Vagina (tissue), 2 donors: ENCODE measurements at regions not wholly inside any gene's neighbourhood (a gene's known extent, or its start where the extent isn't known, plus 50 kb on each side); places are given as distances from the start of the nearest gene placed in this dataset.

Source experiments
- DNase-seq, 2 donors: peaks; one replicate each; pipeline ENCODE4 v3.0.0-alpha.2; 2017; ENCODE audit errors: extremely low spot score in 2 of 2
- H3K27ac ChIP-seq: fragments of 200-600 bp; sonication (generic); one replicate; pipeline ENCODE4 v1.5.1; 2019
- H3K27me3 ChIP-seq: fragments of 200-600 bp; sonication (generic); one replicate; pipeline ENCODE4 v1.5.1; 2019
- H3K36me3 ChIP-seq, 2 donors: fragments of 200-600 bp; sonication (generic); one replicate each; pipeline ENCODE4 v1.5.1; 2017 to 2019
- H3K4me1 ChIP-seq: fragments of 200-600 bp; sonication (generic); one replicate; pipeline ENCODE4 v1.5.1; 2019
- H3K4me3 ChIP-seq, 2 donors: fragments of 200-600 bp; sonication (generic); 1 replicate in 1 of 2; 2 replicates in 1 of 2; pipeline ENCODE4 v1.5.1; 2016 to 2019
- H3K9me3 ChIP-seq: fragments of 200-600 bp; sonication (generic); one replicate; pipeline ENCODE4 v1.5.1; 2019
- POLR2A ChIP-seq, 2 donors: fragments of 450-650 bp; IDR thresholded peaks; one replicate each; pipeline ENCODE4 v1.6.1; 2017; ENCODE audit warnings: antibody characterized with exemption in 2 of 2, mild to moderate bottlenecking in 2 of 2, moderate library complexity in 2 of 2
- POLR2AphosphoS5 ChIP-seq, 2 donors: sonication (generic); formaldehyde crosslinking; IDR thresholded peaks; one replicate each; pipeline ENCODE4 v1.9.0; 2017; ENCODE audit warnings: antibody characterized with exemption in 2 of 2, mild to moderate bottlenecking in 2 of 2, low read depth in 1 of 2; ENCODE audit not compliant: insufficient read depth in 1 of 2
- intact Hi-C: fragments of 100-400 bp; cut with DNase I; formaldehyde crosslinking; loops from one replicate; pipeline ENCODE4 v1.15.1; 2023
- TF ChIP-seq, protein P1 (sequence below), 3 experiments: fragments of 450-650 bp in 2 of 3; fragments of 200-600 bp in 1 of 3; sonication (generic) in 1 of 3; IDR thresholded peaks; one replicate each; pipeline ENCODE4 v1.5.1; 2017 to 2019; ENCODE audit warnings: antibody characterized with exemption in 3 of 3, mild to moderate bottlenecking in 2 of 3, moderate library complexity in 2 of 3

DNA sequence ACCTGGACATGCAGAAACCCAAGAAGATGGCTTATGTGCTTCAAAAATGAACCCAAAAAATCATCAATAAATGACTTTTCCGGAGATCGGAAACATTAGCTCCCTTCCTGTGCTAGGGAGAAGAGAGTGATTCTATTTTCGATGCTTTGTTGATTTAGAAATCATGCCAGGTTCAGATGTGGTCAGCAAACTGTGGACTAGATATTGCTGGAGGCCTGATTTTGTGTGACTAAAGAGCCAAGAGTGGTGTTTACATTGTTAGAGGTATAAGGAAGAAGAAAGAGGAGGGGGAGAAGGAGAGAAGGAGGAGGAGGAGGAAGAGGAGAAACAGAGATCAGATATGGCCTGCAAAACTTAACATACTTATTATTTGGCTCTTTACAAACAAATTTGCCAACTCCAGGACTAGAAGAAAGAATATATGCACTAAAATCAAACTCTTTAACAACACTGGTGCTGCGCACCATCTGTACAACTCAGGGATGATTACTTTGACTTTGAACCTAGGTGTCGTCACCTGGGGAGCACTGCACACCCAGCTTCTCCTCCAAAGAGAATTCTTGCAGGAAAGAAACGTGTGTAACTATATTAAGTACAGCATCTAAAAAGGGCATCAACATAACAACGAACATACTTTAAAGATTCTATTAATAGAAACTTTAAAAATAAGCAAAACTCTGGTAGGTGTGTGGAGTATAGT, 664.9 kb upstream of the LCORL start:
- Histone ChIP-seq H3K27me3 (no peaks in the 10 kb centered on the region), H3K36me3 (no peaks in the 10 kb centered on the region), H3K4me3 (no peak overlapping the region), H3K27ac (no peak overlapping the region), H3K9me3 (no peaks in the 10 kb centered on the region), H3K4me1 (no peaks in the 10 kb centered on the region)
- intact Hi-C loops = no loop called here
- DNase-seq = no peak
- TF ChIP-seq POLR2AphosphoS5 (IDR thresholded peaks at IDR 0.05; ENCODE audit: insufficient read depth in 1 of 2, low read depth in 1 of 2) (no peak), POLR2A (IDR thresholded peaks at IDR 0.05) (no peak)
- TF ChIP-seq, protein P1, sequence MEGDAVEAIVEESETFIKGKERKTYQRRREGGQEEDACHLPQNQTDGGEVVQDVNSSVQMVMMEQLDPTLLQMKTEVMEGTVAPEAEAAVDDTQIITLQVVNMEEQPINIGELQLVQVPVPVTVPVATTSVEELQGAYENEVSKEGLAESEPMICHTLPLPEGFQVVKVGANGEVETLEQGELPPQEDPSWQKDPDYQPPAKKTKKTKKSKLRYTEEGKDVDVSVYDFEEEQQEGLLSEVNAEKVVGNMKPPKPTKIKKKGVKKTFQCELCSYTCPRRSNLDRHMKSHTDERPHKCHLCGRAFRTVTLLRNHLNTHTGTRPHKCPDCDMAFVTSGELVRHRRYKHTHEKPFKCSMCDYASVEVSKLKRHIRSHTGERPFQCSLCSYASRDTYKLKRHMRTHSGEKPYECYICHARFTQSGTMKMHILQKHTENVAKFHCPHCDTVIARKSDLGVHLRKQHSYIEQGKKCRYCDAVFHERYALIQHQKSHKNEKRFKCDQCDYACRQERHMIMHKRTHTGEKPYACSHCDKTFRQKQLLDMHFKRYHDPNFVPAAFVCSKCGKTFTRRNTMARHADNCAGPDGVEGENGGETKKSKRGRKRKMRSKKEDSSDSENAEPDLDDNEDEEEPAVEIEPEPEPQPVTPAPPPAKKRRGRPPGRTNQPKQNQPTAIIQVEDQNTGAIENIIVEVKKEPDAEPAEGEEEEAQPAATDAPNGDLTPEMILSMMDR (IDR thresholded peaks at IDR 0.05) = no peak

DNA sequence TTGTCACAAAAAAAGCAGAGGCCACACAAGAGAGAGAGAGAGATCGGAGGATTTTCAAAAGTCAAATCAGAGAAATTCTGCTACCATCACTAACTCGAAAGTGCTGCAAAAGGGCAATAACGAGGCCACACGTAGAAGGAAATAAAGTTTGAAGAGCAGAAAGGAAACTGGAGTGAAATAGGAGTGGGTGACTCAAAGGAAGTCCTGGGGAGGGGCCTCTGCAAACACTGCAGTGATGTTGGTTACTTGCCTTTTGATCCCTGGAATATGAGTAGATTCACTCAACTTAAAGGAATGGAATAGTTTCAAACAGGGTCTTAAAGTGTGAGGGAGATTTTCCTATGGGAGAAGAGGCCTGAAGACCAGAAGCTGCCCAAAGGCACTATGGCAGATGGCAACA, 663.4 kb upstream of the LCORL start:
- Histone ChIP-seq H3K9me3 (no peaks in the 10 kb centered on the region), H3K36me3 (no peaks in the 10 kb centered on the region), H3K4me1 (no peaks in the 10 kb centered on the region), H3K27me3 (no peaks in the 10 kb centered on the region), H3K4me3 (no peak overlapping the region), H3K27ac (no peak overlapping the region)
- no peak for DNase-seq
- TF ChIP-seq, protein P1 (IDR thresholded peaks at IDR 0.05) = no peak
- TF ChIP-seq POLR2AphosphoS5 (IDR thresholded peaks at IDR 0.05; ENCODE audit: insufficient read depth in 1 of 2, low read depth in 1 of 2) (no peak), POLR2A (IDR thresholded peaks at IDR 0.05) (no peak)
- intact Hi-C loops = no loop called here

DNA sequence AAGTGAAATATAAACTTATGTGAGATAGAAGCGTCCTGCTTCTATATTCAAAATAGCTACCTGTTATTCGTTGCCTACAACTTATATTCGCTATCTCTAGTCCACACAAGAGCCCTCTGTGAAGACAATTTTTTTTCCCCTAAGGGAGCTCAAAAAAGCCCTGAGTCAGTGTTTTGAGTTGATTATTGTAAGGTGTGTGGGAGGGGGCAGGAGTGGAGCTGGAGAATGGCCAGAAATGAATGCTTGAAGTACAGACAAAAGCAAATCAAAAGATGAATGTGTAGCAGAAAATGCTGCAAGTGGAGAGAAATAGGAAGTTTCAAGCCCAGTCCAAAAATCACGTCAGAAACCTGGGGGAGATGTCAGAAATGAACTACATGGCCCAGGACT, 655.0 kb upstream of the LCORL start:
- DNase-seq = no peak
- H3K36me3 ChIP-seq = no peaks in the 10 kb centered on the region
- TF ChIP-seq POLR2A (IDR thresholded peaks at IDR 0.05) = no peak
- H3K27ac ChIP-seq = no peak overlapping the region
- H3K4me3 ChIP-seq = no peak overlapping the region
- H3K27me3 ChIP-seq = no peaks in the 10 kb centered on the region
- H3K4me1 ChIP-seq = no peaks in the 10 kb centered on the region
- intact Hi-C loops = no loop called here
- no peaks in the 10 kb centered on the region for H3K9me3 ChIP-seq

DNA sequence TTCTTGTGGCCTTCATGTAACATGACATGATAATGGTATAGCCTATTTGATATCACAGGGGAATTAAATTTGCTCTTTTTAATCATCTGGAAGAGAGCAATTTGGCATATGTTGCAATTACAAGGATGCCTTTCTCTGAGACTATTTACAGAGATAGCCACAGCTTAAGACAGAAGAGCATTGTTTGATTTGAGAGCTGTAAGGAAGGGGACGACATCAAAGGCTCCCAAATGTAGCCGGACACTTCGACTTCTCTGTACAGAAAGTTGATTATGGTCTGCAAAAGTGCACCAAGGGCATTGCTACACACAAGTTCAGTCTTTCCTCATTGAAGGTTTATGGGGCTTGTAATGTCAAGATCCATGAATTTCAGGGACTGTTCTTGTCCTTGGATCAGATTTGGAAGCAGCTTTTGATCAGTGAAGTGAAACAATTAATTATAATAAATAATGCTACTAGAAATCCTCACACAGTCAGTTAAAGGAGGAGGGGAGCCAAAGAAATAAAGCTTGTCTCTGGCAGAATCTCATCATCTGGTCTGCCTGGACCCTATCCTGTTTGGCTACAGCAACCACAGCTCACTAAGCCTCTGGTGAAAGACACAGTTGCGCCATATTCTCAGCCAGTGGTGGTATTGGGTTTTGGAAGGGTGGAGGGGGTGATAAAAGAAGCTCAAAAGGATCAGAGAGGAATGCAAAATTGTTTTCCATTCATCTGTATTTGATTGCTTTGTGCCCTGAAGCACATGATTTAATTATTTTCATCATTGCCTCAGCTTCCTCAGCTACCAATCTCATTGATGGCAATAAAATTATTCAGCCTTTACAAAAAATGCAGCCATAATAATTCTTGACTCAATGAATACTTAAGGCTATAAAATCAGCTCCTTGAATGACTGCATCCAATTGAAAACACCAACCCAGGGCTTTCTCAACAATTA, 654.3 kb upstream of the LCORL start:
- H3K9me3 ChIP-seq = no peaks in the 10 kb centered on the region
- no peak overlapping the region for H3K27ac ChIP-seq
- intact Hi-C loops = no loop called here
- no peak for TF ChIP-seq POLR2AphosphoS5 (IDR thresholded peaks at IDR 0.05; ENCODE audit: insufficient read depth in 1 of 2, low read depth in 1 of 2)
- TF ChIP-seq, protein P1 (IDR thresholded peaks at IDR 0.05) = no peak
- no peak for TF ChIP-seq POLR2A (IDR thresholded peaks at IDR 0.05)
- H3K36me3 ChIP-seq = no peaks in the 10 kb centered on the region
- no peaks in the 10 kb centered on the region for H3K4me1 ChIP-seq
- H3K27me3 ChIP-seq = no peaks in the 10 kb centered on the region
- H3K4me3 ChIP-seq = no peak overlapping the region
- no peak for DNase-seq

DNA sequence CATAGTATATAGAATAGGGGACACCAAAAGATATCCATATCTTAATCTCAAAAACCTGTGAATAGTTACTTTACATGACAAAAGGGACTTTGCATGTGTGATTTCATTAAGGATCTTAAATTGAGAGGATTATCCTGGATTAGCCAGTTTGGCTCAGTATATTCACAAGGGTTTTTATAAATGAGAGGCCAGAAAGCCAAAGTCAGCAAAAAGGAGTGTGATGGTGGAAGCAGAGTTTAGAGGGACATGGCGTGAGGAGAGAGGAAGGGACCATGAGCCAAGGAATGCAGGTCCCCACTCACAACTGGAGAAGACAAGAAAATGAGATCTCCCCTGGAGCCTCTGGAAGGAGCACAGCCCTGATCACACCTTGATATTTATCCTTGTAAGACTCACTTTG, 648.5 kb upstream of the LCORL start:
- no peak overlapping the region for H3K4me3 ChIP-seq
- no peak for DNase-seq

More for the DNA sequence above, 648.5 kb upstream of the LCORL start:
- Histone ChIP-seq H3K27me3 (no peaks in the 10 kb centered on the region), H3K4me1 (no peaks in the 10 kb centered on the region), H3K27ac (no peak overlapping the region), H3K36me3 (no peaks in the 10 kb centered on the region), H3K9me3 (no peaks in the 10 kb centered on the region)
- intact Hi-C loops = no loop called here
- no peak for TF ChIP-seq POLR2A (IDR thresholded peaks at IDR 0.05)
- no peak for TF ChIP-seq POLR2AphosphoS5 (IDR thresholded peaks at IDR 0.05; ENCODE audit: insufficient read depth in 1 of 2, low read depth in 1 of 2)
- TF ChIP-seq, protein P1 (IDR thresholded peaks at IDR 0.05) = no peak
